Gastroesophageal sphincter (tissue), 3 donors: ENCODE measurements at regions not wholly inside any gene's neighbourhood (a gene's known extent, or its start where the extent isn't known, plus 50 kb on each side); places are given as distances from the start of the nearest gene placed in this dataset.

Experiments
- EP300 ChIP-seq: sonication (generic); formaldehyde crosslinking; IDR thresholded peaks from one replicate; pipeline ENCODE4 v1.6.1; 2017; ENCODE audit warnings: antibody characterized with exemption, mild to moderate bottlenecking
- POLR2AphosphoS5 ChIP-seq: sonication (generic); formaldehyde crosslinking; IDR thresholded peaks from one replicate; pipeline ENCODE4 v1.6.1; 2017; ENCODE audit warnings: antibody characterized with exemption
- TF ChIP-seq, protein P1 (sequence below), 4 experiments: fragments of 200-600 bp in 2 of 4; fragments of 450-650 bp in 2 of 4; sonication (generic) in 1 of 4; IDR thresholded peaks; one replicate each; pipeline ENCODE4 v1.5.1; 2017 to 2019; ENCODE audit warnings: antibody characterized with exemption in 4 of 4, mild to moderate bottlenecking in 2 of 4, moderate library complexity in 2 of 4

GRCh38 chr2:8289111-8289510 is 392.7 kb upstream of the ID2 start:
- TF ChIP-seq, protein P1, sequence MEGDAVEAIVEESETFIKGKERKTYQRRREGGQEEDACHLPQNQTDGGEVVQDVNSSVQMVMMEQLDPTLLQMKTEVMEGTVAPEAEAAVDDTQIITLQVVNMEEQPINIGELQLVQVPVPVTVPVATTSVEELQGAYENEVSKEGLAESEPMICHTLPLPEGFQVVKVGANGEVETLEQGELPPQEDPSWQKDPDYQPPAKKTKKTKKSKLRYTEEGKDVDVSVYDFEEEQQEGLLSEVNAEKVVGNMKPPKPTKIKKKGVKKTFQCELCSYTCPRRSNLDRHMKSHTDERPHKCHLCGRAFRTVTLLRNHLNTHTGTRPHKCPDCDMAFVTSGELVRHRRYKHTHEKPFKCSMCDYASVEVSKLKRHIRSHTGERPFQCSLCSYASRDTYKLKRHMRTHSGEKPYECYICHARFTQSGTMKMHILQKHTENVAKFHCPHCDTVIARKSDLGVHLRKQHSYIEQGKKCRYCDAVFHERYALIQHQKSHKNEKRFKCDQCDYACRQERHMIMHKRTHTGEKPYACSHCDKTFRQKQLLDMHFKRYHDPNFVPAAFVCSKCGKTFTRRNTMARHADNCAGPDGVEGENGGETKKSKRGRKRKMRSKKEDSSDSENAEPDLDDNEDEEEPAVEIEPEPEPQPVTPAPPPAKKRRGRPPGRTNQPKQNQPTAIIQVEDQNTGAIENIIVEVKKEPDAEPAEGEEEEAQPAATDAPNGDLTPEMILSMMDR (IDR thresholded peaks at IDR 0.05): no peak
- no peak for TF ChIP-seq POLR2AphosphoS5
- TF ChIP-seq EP300: no peak
